ENCODE measurements at regions not wholly inside any gene's neighbourhood (a gene's known extent, or its start where the extent isn't known, plus 50 kb on each side); places are given as distances from the start of the nearest gene placed in this dataset.

- DNase-seq (ENCODE audit: low read depth), result no peak
- TF ChIP-seq, protein P1, sequence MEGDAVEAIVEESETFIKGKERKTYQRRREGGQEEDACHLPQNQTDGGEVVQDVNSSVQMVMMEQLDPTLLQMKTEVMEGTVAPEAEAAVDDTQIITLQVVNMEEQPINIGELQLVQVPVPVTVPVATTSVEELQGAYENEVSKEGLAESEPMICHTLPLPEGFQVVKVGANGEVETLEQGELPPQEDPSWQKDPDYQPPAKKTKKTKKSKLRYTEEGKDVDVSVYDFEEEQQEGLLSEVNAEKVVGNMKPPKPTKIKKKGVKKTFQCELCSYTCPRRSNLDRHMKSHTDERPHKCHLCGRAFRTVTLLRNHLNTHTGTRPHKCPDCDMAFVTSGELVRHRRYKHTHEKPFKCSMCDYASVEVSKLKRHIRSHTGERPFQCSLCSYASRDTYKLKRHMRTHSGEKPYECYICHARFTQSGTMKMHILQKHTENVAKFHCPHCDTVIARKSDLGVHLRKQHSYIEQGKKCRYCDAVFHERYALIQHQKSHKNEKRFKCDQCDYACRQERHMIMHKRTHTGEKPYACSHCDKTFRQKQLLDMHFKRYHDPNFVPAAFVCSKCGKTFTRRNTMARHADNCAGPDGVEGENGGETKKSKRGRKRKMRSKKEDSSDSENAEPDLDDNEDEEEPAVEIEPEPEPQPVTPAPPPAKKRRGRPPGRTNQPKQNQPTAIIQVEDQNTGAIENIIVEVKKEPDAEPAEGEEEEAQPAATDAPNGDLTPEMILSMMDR (conservative IDR thresholded peaks at IDR 0.05; ENCODE audit: low read depth, low read length), result no peak
- H3K4me3 ChIP-seq (ENCODE audit: low read depth, low read length), result no peak overlapping the region
Observed at GRCh38 chr4:111963158-111963700, 182.0 kb upstream of the FAM241A start.

- TF ChIP-seq, protein P1 (conservative IDR thresholded peaks at IDR 0.05; ENCODE audit: low read depth, low read length), result no peak
- H3K4me3 ChIP-seq (ENCODE audit: low read depth, low read length), result no peak overlapping the region
- DNase-seq (ENCODE audit: low read depth), result no peak
Observed at GRCh38 chr4:111977419-111977965, 167.8 kb upstream of the FAM241A start.

DNA sequence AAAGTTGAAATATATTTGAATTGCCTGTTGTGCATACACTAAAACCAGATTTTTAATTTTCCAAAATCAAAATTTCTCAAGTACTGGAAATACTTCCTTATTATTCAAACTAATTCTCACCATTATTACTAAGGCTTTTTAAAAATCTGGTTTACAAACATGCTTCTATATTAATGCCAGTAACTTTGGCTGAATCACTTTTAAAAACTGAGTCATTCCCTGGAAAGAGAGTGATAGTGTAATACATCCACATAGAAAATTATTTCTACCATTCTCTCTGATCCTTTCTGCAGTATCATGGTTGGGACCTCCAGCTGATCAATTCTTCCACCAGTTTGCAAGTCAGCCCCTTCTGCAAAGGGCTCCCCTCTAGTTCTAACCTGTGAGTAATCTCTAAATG, 165.3 kb upstream of the FAM241A start:
- TF ChIP-seq, protein P1 (conservative IDR thresholded peaks at IDR 0.05; ENCODE audit: low read depth, low read length), result no peak
- H3K4me3 ChIP-seq (ENCODE audit: low read depth, low read length), result no peak overlapping the region
- no peak for DNase-seq (ENCODE audit: low read depth)

- DNase-seq (ENCODE audit: low read depth), result no peak
- TF ChIP-seq, protein P1 (conservative IDR thresholded peaks at IDR 0.05; ENCODE audit: low read depth, low read length), result no peak
- no peak overlapping the region for H3K4me3 ChIP-seq (ENCODE audit: low read depth, low read length)
Observed at GRCh38 chr4:111982089-111982488, 163.2 kb upstream of the FAM241A start.

DNA sequence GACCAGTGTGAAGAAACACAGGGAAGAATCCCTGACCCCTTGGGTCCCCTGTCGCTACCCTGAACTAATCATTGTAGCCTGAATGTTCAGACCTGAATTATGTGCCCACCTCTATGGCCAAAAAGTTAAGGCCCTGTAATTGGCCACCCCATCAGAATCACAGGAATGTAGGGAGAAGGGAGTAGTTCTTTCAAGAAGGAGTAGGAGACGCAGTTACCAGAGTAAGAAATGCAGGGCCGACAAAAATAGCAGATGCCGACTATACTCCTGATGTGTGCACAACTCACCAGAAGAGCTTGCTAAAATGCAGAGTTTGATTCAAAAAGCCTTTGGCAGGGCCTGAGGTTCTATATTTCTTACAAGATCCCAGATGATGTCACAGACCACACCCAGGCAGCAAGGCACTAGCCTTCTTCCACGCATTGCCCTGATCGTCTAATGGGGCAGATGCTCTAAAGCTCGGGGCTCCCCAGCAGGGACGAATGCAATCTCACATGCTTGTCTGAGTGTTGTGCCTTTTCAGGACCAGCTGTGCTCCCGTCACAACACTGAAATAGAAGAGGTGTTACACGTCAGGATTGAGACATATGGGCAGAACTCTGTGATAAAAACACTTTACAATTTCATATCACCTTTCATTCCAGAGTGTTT, 161.0 kb upstream of the FAM241A start:
- TF ChIP-seq, protein P1 (conservative IDR thresholded peaks at IDR 0.05; ENCODE audit: low read depth, low read length), result no peak
- DNase-seq (ENCODE audit: low read depth), result no peak
- H3K4me3 ChIP-seq (ENCODE audit: low read depth, low read length), result no peak overlapping the region

- H3K4me3 ChIP-seq (ENCODE audit: low read depth, low read length), result no peak overlapping the region
- DNase-seq (ENCODE audit: low read depth), result no peak
- TF ChIP-seq, protein P1 (conservative IDR thresholded peaks at IDR 0.05; ENCODE audit: low read depth, low read length), result no peak
Observed at GRCh38 chr4:111985426-111985825, 159.8 kb upstream of the FAM241A start.

DNA sequence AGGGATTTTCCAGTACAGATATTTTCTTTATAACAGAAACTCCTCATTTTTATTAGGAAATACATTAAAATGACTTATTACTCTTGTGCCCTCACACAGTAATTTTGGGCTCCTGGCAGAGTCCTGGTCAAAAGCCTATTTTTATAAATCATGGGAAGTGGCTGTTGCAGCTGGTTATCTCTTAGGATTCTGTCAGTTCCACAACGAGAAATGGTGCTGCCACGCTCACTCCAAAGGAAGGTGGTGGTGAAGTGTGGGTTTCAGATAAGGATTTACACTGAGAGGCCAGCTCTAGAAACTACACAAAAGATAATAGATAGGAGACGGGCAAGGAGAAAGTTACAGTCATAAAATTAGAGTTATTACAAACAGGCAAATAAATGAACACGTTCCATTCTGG, 159.2 kb upstream of the FAM241A start:
- no peak overlapping the region for H3K4me3 ChIP-seq (ENCODE audit: low read depth, low read length)
- TF ChIP-seq, protein P1 (conservative IDR thresholded peaks at IDR 0.05; ENCODE audit: low read depth, low read length), result no peak
- DNase-seq (ENCODE audit: low read depth), result no peak
